ENCODE measurements at regions not wholly inside any gene's neighbourhood (a gene's known extent, or its start where the extent isn't known, plus 50 kb on each side); places are given as distances from the start of the nearest gene placed in this dataset.

DNA sequence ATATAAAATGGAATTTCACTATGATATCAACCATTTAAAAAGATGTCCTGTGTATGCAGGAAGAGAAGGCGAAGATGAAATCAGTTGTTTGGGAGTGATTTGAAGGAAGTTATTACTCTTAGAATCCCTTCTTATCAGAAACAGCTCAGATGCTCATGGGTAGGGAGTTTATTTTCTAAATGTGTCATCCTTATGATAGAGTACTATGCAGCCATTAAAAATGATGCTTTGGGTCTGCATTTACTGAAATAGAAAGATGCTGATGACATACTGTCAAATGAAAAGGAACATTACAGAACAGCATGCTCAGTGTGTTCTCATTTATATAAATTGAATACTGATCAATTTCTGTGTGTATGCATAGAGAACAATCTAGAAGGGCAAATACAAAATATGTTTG, 69.8 kb upstream of the MED13L start:
- TF ChIP-seq, protein P1, sequence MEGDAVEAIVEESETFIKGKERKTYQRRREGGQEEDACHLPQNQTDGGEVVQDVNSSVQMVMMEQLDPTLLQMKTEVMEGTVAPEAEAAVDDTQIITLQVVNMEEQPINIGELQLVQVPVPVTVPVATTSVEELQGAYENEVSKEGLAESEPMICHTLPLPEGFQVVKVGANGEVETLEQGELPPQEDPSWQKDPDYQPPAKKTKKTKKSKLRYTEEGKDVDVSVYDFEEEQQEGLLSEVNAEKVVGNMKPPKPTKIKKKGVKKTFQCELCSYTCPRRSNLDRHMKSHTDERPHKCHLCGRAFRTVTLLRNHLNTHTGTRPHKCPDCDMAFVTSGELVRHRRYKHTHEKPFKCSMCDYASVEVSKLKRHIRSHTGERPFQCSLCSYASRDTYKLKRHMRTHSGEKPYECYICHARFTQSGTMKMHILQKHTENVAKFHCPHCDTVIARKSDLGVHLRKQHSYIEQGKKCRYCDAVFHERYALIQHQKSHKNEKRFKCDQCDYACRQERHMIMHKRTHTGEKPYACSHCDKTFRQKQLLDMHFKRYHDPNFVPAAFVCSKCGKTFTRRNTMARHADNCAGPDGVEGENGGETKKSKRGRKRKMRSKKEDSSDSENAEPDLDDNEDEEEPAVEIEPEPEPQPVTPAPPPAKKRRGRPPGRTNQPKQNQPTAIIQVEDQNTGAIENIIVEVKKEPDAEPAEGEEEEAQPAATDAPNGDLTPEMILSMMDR (IDR thresholded peaks at IDR 0.05; ENCODE audit: low read depth, low read length), result no peak
- no peak for TF ChIP-seq POLR2A (IDR thresholded peaks at IDR 0.05; ENCODE audit: extremely low read depth, insufficient read length)
- no peak for TF ChIP-seq MYC (IDR thresholded peaks at IDR 0.05; ENCODE audit: low read depth, low read length)
- no peak for TF ChIP-seq MAX (IDR thresholded peaks at IDR 0.05; ENCODE audit: low read depth, low read length)
- DNase-seq (ENCODE audit: low read depth), result no peak

DNA sequence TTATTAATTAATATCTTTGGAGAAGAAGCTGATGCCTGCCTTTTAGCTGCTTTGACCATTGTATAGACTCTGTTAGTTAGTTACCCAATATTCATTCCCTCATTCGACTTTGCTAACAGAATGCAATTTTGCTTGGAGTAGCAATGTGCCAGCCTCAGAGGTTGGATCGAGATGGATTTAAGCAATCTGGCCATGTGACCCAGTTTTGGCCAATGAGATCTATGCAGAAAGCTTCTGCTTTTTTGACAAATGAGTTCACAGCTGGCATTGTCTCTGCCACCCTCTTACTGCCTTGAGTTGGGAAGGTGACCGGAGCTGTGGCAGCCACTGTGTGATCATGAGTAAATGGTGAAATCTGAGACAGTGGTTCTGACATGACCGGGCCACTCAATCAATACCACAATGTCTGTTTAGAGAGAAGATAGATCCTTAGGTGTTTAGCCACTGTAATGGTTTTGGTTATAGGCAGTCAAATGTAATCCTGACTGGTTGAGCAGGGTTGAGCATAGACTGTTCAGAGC, 74.9 kb upstream of the MED13L start:
- H3K4me3 ChIP-seq (ENCODE audit: low read depth, low read length), result no peak overlapping the region
- DNase-seq (ENCODE audit: low read depth), result peak; percentile 40
- TF ChIP-seq, protein P1 (IDR thresholded peaks at IDR 0.05; ENCODE audit: low read depth, low read length), result no peak
- TF ChIP-seq MAX (IDR thresholded peaks at IDR 0.05; ENCODE audit: low read depth, low read length) (no peak), MYC (IDR thresholded peaks at IDR 0.05; ENCODE audit: low read depth, low read length) (no peak), POLR2A (IDR thresholded peaks at IDR 0.05; ENCODE audit: extremely low read depth, insufficient read length) (no peak)

More for the DNA sequence above, 69.8 kb upstream of the MED13L start:
- no peak overlapping the region for H3K4me3 ChIP-seq (ENCODE audit: low read depth, low read length)

DNA sequence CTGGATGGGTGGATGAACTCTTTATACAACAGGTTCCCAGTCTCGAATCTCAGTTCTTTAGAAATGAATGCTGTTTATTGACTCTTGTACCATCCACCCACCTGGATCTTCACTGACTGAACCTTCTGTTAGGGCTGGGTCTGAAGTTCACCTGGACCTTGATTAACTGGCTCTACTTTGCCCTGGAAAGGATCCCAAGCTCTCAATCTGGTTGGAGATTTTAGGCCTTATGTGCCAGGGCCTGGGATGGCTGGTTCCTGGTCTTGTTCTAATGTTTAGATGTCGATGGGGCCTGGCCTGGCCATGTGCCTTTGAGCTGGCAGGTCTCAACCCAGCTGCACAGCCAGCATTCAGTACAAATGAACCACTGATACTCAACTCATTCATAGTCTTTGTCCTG, 76.5 kb upstream of the MED13L start:
- TF ChIP-seq, protein P1 (IDR thresholded peaks at IDR 0.05; ENCODE audit: low read depth, low read length), result no peak
- TF ChIP-seq MYC (IDR thresholded peaks at IDR 0.05; ENCODE audit: low read depth, low read length) (no peak), MAX (IDR thresholded peaks at IDR 0.05; ENCODE audit: low read depth, low read length) (no peak), POLR2A (IDR thresholded peaks at IDR 0.05; ENCODE audit: extremely low read depth, insufficient read length) (no peak)
- no peak overlapping the region for H3K4me3 ChIP-seq (ENCODE audit: low read depth, low read length)
- no peak for DNase-seq (ENCODE audit: low read depth)

DNA sequence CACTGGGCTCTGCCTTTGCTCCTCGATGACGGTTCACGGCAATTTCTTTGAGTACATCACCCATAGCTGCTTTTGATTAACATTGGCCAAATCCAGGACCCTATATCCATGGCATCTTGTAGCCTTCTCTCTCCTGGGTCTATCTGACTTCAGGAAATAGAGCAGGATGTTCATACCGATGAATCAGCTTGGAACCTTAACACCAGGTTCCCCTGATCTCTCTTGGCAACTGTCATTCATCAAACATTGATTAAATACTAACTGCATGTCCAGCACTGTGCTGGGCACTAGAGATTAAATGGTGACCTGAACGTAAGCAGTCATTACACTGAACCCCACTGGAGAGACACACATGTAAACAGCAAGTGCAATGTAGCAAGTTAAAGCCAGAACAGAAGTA, 77.0 kb upstream of the MED13L start:
- no peak for TF ChIP-seq MAX (IDR thresholded peaks at IDR 0.05; ENCODE audit: low read depth, low read length)
- TF ChIP-seq, protein P1 (IDR thresholded peaks at IDR 0.05; ENCODE audit: low read depth, low read length), result no peak
- TF ChIP-seq MYC (IDR thresholded peaks at IDR 0.05; ENCODE audit: low read depth, low read length), result no peak
- TF ChIP-seq POLR2A (IDR thresholded peaks at IDR 0.05; ENCODE audit: extremely low read depth, insufficient read length), result no peak
- H3K4me3 ChIP-seq (ENCODE audit: low read depth, low read length), result no peak overlapping the region
- DNase-seq (ENCODE audit: low read depth), result no peak

- DNase-seq (ENCODE audit: low read depth), result no peak
- TF ChIP-seq POLR2A (IDR thresholded peaks at IDR 0.05; ENCODE audit: extremely low read depth, insufficient read length) (no peak), MYC (IDR thresholded peaks at IDR 0.05; ENCODE audit: low read depth, low read length) (no peak), MAX (IDR thresholded peaks at IDR 0.05; ENCODE audit: low read depth, low read length) (no peak)
- TF ChIP-seq, protein P1 (IDR thresholded peaks at IDR 0.05; ENCODE audit: low read depth, low read length), result no peak
- H3K4me3 ChIP-seq (ENCODE audit: low read depth, low read length), result no peak overlapping the region
These were observed 77.7 kb upstream of the MED13L start for GRCh38 chr12:116354950-116355783.
